GM12878 (cell line): ENCODE measurements at regions not wholly inside any gene's neighbourhood (a gene's known extent, or its start where the extent isn't known, plus 50 kb on each side); places are given as distances from the start of the nearest gene placed in this dataset.
A peak's percentile ranks its signal among the peaks of the same experiment; 100 is the strongest.

ENCODE experiments used
- BCL11A ChIP-seq: IDR thresholded peaks from 2 replicates; pipeline ENCODE4 v1.6.1; 2011; ENCODE audit warnings: low read depth, low read length
- CREB1 ChIP-seq: IDR thresholded peaks from 2 replicates; pipeline ENCODE4 v1.6.1; 2012; ENCODE audit warnings: low read depth, mild to moderate bottlenecking, inconsistent platforms
- EZH2 ChIP-seq: IDR thresholded peaks from 2 replicates; pipeline ENCODE4 v1.6.1; 2012; ENCODE audit warnings: low read depth, mild to moderate bottlenecking, control low read depth, inconsistent platforms, low read length, borderline replicate concordance; ENCODE audit not compliant: control insufficient read depth
- FOXM1 ChIP-seq: IDR thresholded peaks from 2 replicates; pipeline ENCODE4 v1.6.1; 2012; ENCODE audit warnings: low read depth, mild to moderate bottlenecking, inconsistent platforms, low read length, moderate library complexity
- HDAC2 ChIP-seq: fragments of 200-600 bp; sonication (generic); IDR thresholded peaks from 2 replicates; pipeline ENCODE4 v1.6.1; 2017
- HDGF ChIP-seq: fragments of 450-650 bp; IDR thresholded peaks from 2 replicates; pipeline ENCODE4 v1.6.1; 2016; ENCODE audit warnings: antibody characterized with exemption
- KLF5 ChIP-seq: fragments of 450-650 bp; IDR thresholded peaks from 2 replicates; pipeline ENCODE4 v1.6.1; 2014; ENCODE audit warnings: mild to moderate bottlenecking; ENCODE audit not compliant: partially characterized antibody
- POLR2AphosphoS5 ChIP-seq: IDR thresholded peaks from 2 replicates; pipeline ENCODE4 v1.6.1; 2011; ENCODE audit warnings: mild to moderate bottlenecking, low read length, inconsistent platforms
- SRF ChIP-seq, 2 experiments: IDR thresholded peaks; 2 replicates each; pipeline ENCODE4 v1.6.1; 2011; ENCODE audit warnings: low read depth in 2 of 2, low read length in 2 of 2, mild to moderate bottlenecking in 1 of 2, moderate library complexity in 1 of 2
- TCF3 ChIP-seq: IDR thresholded peaks from 2 replicates; pipeline ENCODE4 v1.6.1; 2012; ENCODE audit warnings: low read depth, mild to moderate bottlenecking, low read length, borderline replicate concordance; ENCODE audit not compliant: insufficient read depth
- ZNF24 ChIP-seq: fragments of 450-650 bp; IDR thresholded peaks from 2 replicates; pipeline ENCODE4 v1.6.1; 2017; ENCODE audit warnings: antibody characterized with exemption, mild to moderate bottlenecking
- TF ChIP-seq, protein P1 (sequence below): fragments of 450-650 bp; IDR thresholded peaks from 2 replicates; pipeline ENCODE4 v1.6.1; 2017; ENCODE audit warnings: mild to moderate bottlenecking
- TF ChIP-seq, protein P2 (sequence below): IDR thresholded peaks from 2 replicates; pipeline ENCODE4 v1.6.1; 2012; ENCODE audit warnings: improper control_type of control experiment, low read depth, low read length; ENCODE audit not compliant: insufficient replicate concordance
- TF ChIP-seq, protein P3 (sequence below): fragments of 450-650 bp; conservative IDR thresholded peaks from 2 replicates; pipeline ENCODE4 v1.6.1; 2017; ENCODE audit warnings: mild to moderate bottlenecking, moderate library complexity
- TF ChIP-seq, protein P4 (sequence below): fragments of 450-650 bp; formaldehyde crosslinking; IDR thresholded peaks from 2 replicates; pipeline ENCODE4 v1.5.0; 2022; ENCODE audit warnings: mild to moderate bottlenecking, missing genetic modification characterization
- TF ChIP-seq, protein P5 (sequence below), 3 experiments: IDR thresholded peaks in 2 of 3; conservative IDR thresholded peaks in 1 of 3; 2 replicates each; pipeline ENCODE4 v1.5.1; 2011; ENCODE audit warnings: low read depth in 3 of 3, low read length in 3 of 3, mild to moderate bottlenecking in 3 of 3, control low read depth in 2 of 3, moderate library complexity in 2 of 3, inconsistent platforms in 1 of 3, mixed read lengths in 1 of 3; ENCODE audit not compliant: control insufficient read depth in 2 of 3, insufficient read depth in 1 of 3; ENCODE audit errors: extremely low read depth in 1 of 3

DNA sequence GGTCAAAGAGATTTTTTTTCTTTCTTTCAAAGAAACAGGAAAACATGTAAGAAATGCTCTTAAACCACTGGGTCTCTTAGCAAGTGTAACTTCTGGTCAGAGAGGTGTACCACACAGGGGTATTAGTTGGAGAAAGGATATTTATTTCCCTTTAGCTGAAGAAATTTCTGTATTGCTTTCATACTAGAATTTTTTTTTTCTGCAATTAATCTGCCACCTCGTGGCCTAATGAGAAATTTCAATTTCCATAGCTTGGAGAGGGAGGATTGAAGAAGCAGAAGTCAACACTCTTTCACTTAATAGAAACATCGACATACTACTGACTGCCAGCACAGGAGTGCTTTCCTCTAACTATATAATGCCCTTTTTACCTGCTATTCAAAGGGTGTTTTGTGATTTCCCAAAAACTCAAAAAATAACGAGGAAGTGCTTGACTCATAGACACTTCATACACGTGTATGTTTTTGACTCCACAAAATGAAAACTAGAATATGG, 177.6 kb upstream of the NAMPT start (continued):
- TF ChIP-seq HDGF (no peak), KLF5 (no peak), BCL11A (no peak), CREB1 (no peak), POLR2AphosphoS5 (no peak), SRF (IDR thresholded peaks at IDR 0.05; ENCODE audit: low read depth in 2 of 2, low read length in 2 of 2) (no peak), ZNF24 (peak; percentile 7; the same call in 1 of the 2 replicates), TCF3 (no peak), HDAC2 (no peak), EZH2 (no peak), FOXM1 (no peak)
- TF ChIP-seq, protein P1, sequence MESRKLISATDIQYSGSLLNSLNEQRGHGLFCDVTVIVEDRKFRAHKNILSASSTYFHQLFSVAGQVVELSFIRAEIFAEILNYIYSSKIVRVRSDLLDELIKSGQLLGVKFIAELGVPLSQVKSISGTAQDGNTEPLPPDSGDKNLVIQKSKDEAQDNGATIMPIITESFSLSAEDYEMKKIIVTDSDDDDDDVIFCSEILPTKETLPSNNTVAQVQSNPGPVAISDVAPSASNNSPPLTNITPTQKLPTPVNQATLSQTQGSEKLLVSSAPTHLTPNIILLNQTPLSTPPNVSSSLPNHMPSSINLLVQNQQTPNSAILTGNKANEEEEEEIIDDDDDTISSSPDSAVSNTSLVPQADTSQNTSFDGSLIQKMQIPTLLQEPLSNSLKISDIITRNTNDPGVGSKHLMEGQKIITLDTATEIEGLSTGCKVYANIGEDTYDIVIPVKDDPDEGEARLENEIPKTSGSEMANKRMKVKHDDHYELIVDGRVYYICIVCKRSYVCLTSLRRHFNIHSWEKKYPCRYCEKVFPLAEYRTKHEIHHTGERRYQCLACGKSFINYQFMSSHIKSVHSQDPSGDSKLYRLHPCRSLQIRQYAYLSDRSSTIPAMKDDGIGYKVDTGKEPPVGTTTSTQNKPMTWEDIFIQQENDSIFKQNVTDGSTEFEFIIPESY: no peak
- TF ChIP-seq, protein P2, sequence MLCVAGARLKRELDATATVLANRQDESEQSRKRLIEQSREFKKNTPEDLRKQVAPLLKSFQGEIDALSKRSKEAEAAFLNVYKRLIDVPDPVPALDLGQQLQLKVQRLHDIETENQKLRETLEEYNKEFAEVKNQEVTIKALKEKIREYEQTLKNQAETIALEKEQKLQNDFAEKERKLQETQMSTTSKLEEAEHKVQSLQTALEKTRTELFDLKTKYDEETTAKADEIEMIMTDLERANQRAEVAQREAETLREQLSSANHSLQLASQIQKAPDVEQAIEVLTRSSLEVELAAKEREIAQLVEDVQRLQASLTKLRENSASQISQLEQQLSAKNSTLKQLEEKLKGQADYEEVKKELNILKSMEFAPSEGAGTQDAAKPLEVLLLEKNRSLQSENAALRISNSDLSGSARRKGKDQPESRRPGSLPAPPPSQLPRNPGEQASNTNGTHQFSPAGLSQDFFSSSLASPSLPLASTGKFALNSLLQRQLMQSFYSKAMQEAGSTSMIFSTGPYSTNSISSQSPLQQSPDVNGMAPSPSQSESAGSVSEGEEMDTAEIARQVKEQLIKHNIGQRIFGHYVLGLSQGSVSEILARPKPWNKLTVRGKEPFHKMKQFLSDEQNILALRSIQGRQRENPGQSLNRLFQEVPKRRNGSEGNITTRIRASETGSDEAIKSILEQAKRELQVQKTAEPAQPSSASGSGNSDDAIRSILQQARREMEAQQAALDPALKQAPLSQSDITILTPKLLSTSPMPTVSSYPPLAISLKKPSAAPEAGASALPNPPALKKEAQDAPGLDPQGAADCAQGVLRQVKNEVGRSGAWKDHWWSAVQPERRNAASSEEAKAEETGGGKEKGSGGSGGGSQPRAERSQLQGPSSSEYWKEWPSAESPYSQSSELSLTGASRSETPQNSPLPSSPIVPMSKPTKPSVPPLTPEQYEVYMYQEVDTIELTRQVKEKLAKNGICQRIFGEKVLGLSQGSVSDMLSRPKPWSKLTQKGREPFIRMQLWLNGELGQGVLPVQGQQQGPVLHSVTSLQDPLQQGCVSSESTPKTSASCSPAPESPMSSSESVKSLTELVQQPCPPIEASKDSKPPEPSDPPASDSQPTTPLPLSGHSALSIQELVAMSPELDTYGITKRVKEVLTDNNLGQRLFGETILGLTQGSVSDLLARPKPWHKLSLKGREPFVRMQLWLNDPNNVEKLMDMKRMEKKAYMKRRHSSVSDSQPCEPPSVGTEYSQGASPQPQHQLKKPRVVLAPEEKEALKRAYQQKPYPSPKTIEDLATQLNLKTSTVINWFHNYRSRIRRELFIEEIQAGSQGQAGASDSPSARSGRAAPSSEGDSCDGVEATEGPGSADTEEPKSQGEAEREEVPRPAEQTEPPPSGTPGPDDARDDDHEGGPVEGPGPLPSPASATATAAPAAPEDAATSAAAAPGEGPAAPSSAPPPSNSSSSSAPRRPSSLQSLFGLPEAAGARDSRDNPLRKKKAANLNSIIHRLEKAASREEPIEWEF: no peak
- TF ChIP-seq, protein P3, sequence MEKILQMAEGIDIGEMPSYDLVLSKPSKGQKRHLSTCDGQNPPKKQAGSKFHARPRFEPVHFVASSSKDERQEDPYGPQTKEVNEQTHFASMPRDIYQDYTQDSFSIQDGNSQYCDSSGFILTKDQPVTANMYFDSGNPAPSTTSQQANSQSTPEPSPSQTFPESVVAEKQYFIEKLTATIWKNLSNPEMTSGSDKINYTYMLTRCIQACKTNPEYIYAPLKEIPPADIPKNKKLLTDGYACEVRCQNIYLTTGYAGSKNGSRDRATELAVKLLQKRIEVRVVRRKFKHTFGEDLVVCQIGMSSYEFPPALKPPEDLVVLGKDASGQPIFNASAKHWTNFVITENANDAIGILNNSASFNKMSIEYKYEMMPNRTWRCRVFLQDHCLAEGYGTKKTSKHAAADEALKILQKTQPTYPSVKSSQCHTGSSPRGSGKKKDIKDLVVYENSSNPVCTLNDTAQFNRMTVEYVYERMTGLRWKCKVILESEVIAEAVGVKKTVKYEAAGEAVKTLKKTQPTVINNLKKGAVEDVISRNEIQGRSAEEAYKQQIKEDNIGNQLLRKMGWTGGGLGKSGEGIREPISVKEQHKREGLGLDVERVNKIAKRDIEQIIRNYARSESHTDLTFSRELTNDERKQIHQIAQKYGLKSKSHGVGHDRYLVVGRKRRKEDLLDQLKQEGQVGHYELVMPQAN: no peak
- TF ChIP-seq, protein P4, sequence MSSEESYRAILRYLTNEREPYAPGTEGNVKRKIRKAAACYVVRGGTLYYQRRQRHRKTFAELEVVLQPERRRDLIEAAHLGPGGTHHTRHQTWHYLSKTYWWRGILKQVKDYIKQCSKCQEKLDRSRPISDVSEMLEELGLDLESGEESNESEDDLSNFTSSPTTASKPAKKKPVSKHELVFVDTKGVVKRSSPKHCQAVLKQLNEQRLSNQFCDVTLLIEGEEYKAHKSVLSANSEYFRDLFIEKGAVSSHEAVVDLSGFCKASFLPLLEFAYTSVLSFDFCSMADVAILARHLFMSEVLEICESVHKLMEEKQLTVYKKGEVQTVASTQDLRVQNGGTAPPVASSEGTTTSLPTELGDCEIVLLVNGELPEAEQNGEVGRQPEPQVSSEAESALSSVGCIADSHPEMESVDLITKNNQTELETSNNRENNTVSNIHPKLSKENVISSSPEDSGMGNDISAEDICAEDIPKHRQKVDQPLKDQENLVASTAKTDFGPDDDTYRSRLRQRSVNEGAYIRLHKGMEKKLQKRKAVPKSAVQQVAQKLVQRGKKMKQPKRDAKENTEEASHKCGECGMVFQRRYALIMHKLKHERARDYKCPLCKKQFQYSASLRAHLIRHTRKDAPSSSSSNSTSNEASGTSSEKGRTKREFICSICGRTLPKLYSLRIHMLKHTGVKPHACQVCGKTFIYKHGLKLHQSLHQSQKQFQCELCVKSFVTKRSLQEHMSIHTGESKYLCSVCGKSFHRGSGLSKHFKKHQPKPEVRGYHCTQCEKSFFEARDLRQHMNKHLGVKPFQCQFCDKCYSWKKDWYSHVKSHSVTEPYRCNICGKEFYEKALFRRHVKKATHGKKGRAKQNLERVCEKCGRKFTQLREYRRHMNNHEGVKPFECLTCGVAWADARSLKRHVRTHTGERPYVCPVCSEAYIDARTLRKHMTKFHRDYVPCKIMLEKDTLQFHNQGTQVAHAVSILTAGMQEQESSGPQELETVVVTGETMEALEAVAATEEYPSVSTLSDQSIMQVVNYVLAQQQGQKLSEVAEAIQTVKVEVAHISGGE (CRISPR knock-in tag): no peak
- TF ChIP-seq, protein P5, sequence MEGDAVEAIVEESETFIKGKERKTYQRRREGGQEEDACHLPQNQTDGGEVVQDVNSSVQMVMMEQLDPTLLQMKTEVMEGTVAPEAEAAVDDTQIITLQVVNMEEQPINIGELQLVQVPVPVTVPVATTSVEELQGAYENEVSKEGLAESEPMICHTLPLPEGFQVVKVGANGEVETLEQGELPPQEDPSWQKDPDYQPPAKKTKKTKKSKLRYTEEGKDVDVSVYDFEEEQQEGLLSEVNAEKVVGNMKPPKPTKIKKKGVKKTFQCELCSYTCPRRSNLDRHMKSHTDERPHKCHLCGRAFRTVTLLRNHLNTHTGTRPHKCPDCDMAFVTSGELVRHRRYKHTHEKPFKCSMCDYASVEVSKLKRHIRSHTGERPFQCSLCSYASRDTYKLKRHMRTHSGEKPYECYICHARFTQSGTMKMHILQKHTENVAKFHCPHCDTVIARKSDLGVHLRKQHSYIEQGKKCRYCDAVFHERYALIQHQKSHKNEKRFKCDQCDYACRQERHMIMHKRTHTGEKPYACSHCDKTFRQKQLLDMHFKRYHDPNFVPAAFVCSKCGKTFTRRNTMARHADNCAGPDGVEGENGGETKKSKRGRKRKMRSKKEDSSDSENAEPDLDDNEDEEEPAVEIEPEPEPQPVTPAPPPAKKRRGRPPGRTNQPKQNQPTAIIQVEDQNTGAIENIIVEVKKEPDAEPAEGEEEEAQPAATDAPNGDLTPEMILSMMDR (IDR thresholded peaks at IDR 0.05 in 2 of 3, conservative IDR thresholded peaks at IDR 0.05 in 1 of 3; ENCODE audit: control insufficient read depth in 2 of 3, extremely low read depth in 1 of 3, insufficient read depth in 1 of 3, low read depth in 3 of 3, low read length in 3 of 3): peak; percentile 40 to 56 (median 47); a peak in 5 of 6 replicates
